ENCODE measurements at regions not wholly inside any gene's neighbourhood (a gene's known extent, or its start where the extent isn't known, plus 50 kb on each side); places are given as distances from the start of the nearest gene placed in this dataset.

GRCh38 chr11:71109186-71109585 lies 143.2 kb downstream of the SHANK2 start:
- BruUV-seq (replicated peaks): no TSS peak
- intact Hi-C loops (cut with micrococcal nuclease): no loop called here

GRCh38 chr11:71108013-71108865 lies 144.1 kb downstream of the SHANK2 start:
- BruUV-seq (replicated peaks): no TSS peak
- H3K9ac ChIP-seq (replicated peaks; ENCODE audit: extremely low read depth, insufficient read depth, low read length): no peak overlapping the region
- no peaks in the 10 kb centered on the region for H3K9me1 ChIP-seq (replicated peaks; ENCODE audit: control insufficient read depth, extremely low read depth, insufficient read depth, low read length)
- H3K4me2 ChIP-seq (ENCODE audit: insufficient read depth, low read length): no peak overlapping the region
- CTCF ChIA-PET: no interaction called here
- intact Hi-C loops (cut with micrococcal nuclease) (no loop called here), dilution Hi-C loops (cut with MboI; ENCODE audit: extremely low pct_ligation_motif_present, low sequenced_read_pairs) (no loop called here)
- POLR2A ChIA-PET: no interaction called here
- DNase-seq (ENCODE audit: low read depth, low spot score) (no peak), FAIRE-seq (no peak)
- H3K4me3 ChIP-seq (replicated peaks in 1 of 3; ENCODE audit: insufficient read depth in 1 of 3, low read depth in 1 of 3, low read length in 3 of 3): no peak overlapping the region
- H3K9me3 ChIP-seq (replicated peaks; ENCODE audit: control insufficient read depth, insufficient read depth, low read length): no peaks in the 10 kb centered on the region
- no peak overlapping the region for H2AFZ ChIP-seq (ENCODE audit: low read depth, low read length)
- no peaks in the 10 kb centered on the region for H3K79me2 ChIP-seq (ENCODE audit: control insufficient read depth, insufficient read depth, low read length)
- no peaks in the 10 kb centered on the region for H3K36me3 ChIP-seq (ENCODE audit: control insufficient read depth in 2 of 2, extremely low read depth in 1 of 2, insufficient read depth in 2 of 2, low read length in 2 of 2)
- H3K27me3 ChIP-seq (ENCODE audit: control insufficient read depth in 2 of 2, insufficient read depth in 2 of 2, low read length in 2 of 2): no peaks in the 10 kb centered on the region
- H4K20me1 ChIP-seq (replicated peaks; ENCODE audit: control insufficient read depth, extremely low read depth, insufficient read depth, low read length): no peaks in the 10 kb centered on the region
- H3K4me1 ChIP-seq (ENCODE audit: control insufficient read depth, extremely low read depth, insufficient read depth, low read length): no peaks in the 10 kb centered on the region
- no peak overlapping the region for H3K27ac ChIP-seq (ENCODE audit: insufficient read depth, low read depth, low read length)
- TF ChIP-seq CTCF (IDR thresholded peaks at IDR 0.05; ENCODE audit: extremely low read depth in 1 of 2, insufficient read depth in 1 of 2, low read depth in 1 of 2, low read length in 2 of 2) (no peak), FOS (IDR thresholded peaks at IDR 0.05; ENCODE audit: borderline replicate concordance, insufficient read depth, low read length) (no peak), MAX (IDR thresholded peaks at IDR 0.05; ENCODE audit: insufficient read depth, insufficient read length) (no peak), POLR2A (IDR thresholded peaks at IDR 0.05; ENCODE audit: low read depth, low read length) (no peak), POLR2AphosphoS5 (IDR thresholded peaks at IDR 0.05; ENCODE audit: insufficient read depth, low read depth, low read length) (no peak), EZH2 (IDR thresholded peaks at IDR 0.05; ENCODE audit: borderline replicate concordance, low read depth, low read length, severe bottlenecking) (no peak), JUN (IDR thresholded peaks at IDR 0.05; ENCODE audit: borderline replicate concordance, insufficient read depth, insufficient read length, low read depth) (no peak), GATA2 (IDR thresholded peaks at IDR 0.05; ENCODE audit: insufficient read depth, insufficient read length, low read depth, low read length) (no peak), MYC (IDR thresholded peaks at IDR 0.05; ENCODE audit: low read depth, low read length) (no peak)

More at GRCh38 chr11:71109186-71109585, 143.2 kb downstream of the SHANK2 start:
- FAIRE-seq (no peak), DNase-seq (ENCODE audit: low read depth, low spot score) (no peak)
- no peaks in the 10 kb centered on the region for H3K79me2 ChIP-seq (ENCODE audit: control insufficient read depth, insufficient read depth, low read length)
- H3K9me1 ChIP-seq (replicated peaks; ENCODE audit: control insufficient read depth, extremely low read depth, insufficient read depth, low read length): no peaks in the 10 kb centered on the region
- POLR2A ChIA-PET: no interaction called here
- dilution Hi-C loops (cut with MboI; ENCODE audit: extremely low pct_ligation_motif_present, low sequenced_read_pairs): no loop called here
- H2AFZ ChIP-seq (ENCODE audit: low read depth, low read length): no peak overlapping the region
- H3K9me3 ChIP-seq (replicated peaks; ENCODE audit: control insufficient read depth, insufficient read depth, low read length): no peaks in the 10 kb centered on the region
- no peaks in the 10 kb centered on the region for H3K4me1 ChIP-seq (ENCODE audit: control insufficient read depth, extremely low read depth, insufficient read depth, low read length)
- CTCF ChIA-PET: no interaction called here
- H3K27me3 ChIP-seq (ENCODE audit: control insufficient read depth in 2 of 2, insufficient read depth in 2 of 2, low read length in 2 of 2): no peaks in the 10 kb centered on the region
- no peak overlapping the region for H3K4me2 ChIP-seq (ENCODE audit: insufficient read depth, low read length)
- no peaks in the 10 kb centered on the region for H4K20me1 ChIP-seq (replicated peaks; ENCODE audit: control insufficient read depth, extremely low read depth, insufficient read depth, low read length)
- no peaks in the 10 kb centered on the region for H3K36me3 ChIP-seq (ENCODE audit: control insufficient read depth in 2 of 2, extremely low read depth in 1 of 2, insufficient read depth in 2 of 2, low read length in 2 of 2)
- no peak overlapping the region for H3K4me3 ChIP-seq (replicated peaks in 1 of 3; ENCODE audit: insufficient read depth in 1 of 3, low read depth in 1 of 3, low read length in 3 of 3)
- H3K9ac ChIP-seq (replicated peaks; ENCODE audit: extremely low read depth, insufficient read depth, low read length): no peak overlapping the region
- H3K27ac ChIP-seq (ENCODE audit: insufficient read depth, low read depth, low read length): no peak overlapping the region
- no peak for TF ChIP-seq MAX (IDR thresholded peaks at IDR 0.05; ENCODE audit: insufficient read depth, insufficient read length)
- no peak for TF ChIP-seq GATA2 (IDR thresholded peaks at IDR 0.05; ENCODE audit: insufficient read depth, insufficient read length, low read depth, low read length)
- TF ChIP-seq JUN (IDR thresholded peaks at IDR 0.05; ENCODE audit: borderline replicate concordance, insufficient read depth, insufficient read length, low read depth): no peak
- no peak for TF ChIP-seq FOS (IDR thresholded peaks at IDR 0.05; ENCODE audit: borderline replicate concordance, insufficient read depth, low read length)
- no peak for TF ChIP-seq POLR2AphosphoS5 (IDR thresholded peaks at IDR 0.05; ENCODE audit: insufficient read depth, low read depth, low read length)
- no peak for TF ChIP-seq EZH2 (IDR thresholded peaks at IDR 0.05; ENCODE audit: borderline replicate concordance, low read depth, low read length, severe bottlenecking)
- TF ChIP-seq POLR2A (IDR thresholded peaks at IDR 0.05; ENCODE audit: low read depth, low read length): no peak
- TF ChIP-seq MYC (IDR thresholded peaks at IDR 0.05; ENCODE audit: low read depth, low read length): no peak

Measured in endothelial cell of umbilical vein (primary cell).